HepG2 (cell line): ENCODE measurements at regions not wholly inside any gene's neighbourhood (a gene's known extent, or its start where the extent isn't known, plus 50 kb on each side); places are given as distances from the start of the nearest gene placed in this dataset.

Experiments
- ATAC-seq: fragments of 200-7000 bp; cut with Tn5 transposase; 3 replicates; pipeline ENCODE4 v1.9.1; 2020; ENCODE audit warnings: mild to moderate bottlenecking, moderate library complexity
- BruUV-seq: library from RNA; stranded (reverse); fragments of 400-500 nt; replicated peaks from 2 replicates; lab custom pipeline; 2021; lab: Mats Ljungman, UMichigan
- CTCF ChIA-PET: fragments of 300-600 bp; formaldehyde crosslinking; extraction: SDS; loops from one replicate; lab custom pipeline; 2021; ENCODE audit warnings: low total read pairs, inconsistent platforms, low intra/inter-chr PET ratio; lab: Yijun Ruan, JAX
- POLR2A ChIA-PET: fragments of 350-600 bp; sonication (Branson Sonifier 250); formaldehyde crosslinking; loops from one replicate; lab custom pipeline; 2020; ENCODE audit warnings: antibody characterized with exemption, inconsistent platforms; lab: Yijun Ruan, JAX
- DNase-seq: peaks from one replicate; pipeline ENCODE4 v3.0.0-alpha.2; 2015; ENCODE audit warnings: low spot score
- FAIRE-seq: peaks from 3 replicates; lab custom pipeline; 2011; peaks lifted over from hg19 to GRCh38; lab: Jason Lieb, UNC
- H2AFZ ChIP-seq: one replicate; pipeline ENCODE4 v1.6.1; 2011; ENCODE audit warnings: low read length, inconsistent platforms
- H3K27ac ChIP-seq: fragments of 300-600 bp; 3 replicates; pipeline ENCODE4 v1.8.0; 2011; ENCODE audit warnings: mixed run types, mild to moderate bottlenecking, mixed read lengths, low read length, inconsistent platforms; ENCODE audit not compliant: insufficient read depth; ENCODE audit errors: extremely low read length
- H3K27me3 ChIP-seq, 2 experiments: fragments of 200-600 bp in 1 of 2; 2 replicates in 1 of 2; 3 replicates in 1 of 2; pipeline versions ENCODE4 v1.6.0 to v1.8.0; 2011; ENCODE audit warnings: low read length in 2 of 2, mild to moderate bottlenecking in 2 of 2, moderate library complexity in 2 of 2, inconsistent platforms in 1 of 2; ENCODE audit not compliant: insufficient read depth in 2 of 2, control insufficient read depth in 1 of 2
- H3K36me3 ChIP-seq, 2 experiments: fragments of 200-600 bp in 1 of 2; replicated peaks in 1 of 2; 2 replicates in 1 of 2; 3 replicates in 1 of 2; pipeline versions ENCODE4 v1.5.1 to v1.8.0; 2011; ENCODE audit warnings: low read length in 2 of 2, inconsistent platforms in 1 of 2; ENCODE audit not compliant: insufficient read depth in 2 of 2, control insufficient read depth in 1 of 2
- H3K4me1 ChIP-seq: 2 replicates; pipeline ENCODE4 v1.5.1; 2012; ENCODE audit warnings: low read length, inconsistent platforms; ENCODE audit not compliant: insufficient read depth
- H3K4me2 ChIP-seq: 2 replicates; pipeline ENCODE4 v1.6.0; 2011; ENCODE audit warnings: low read depth, low read length, inconsistent platforms
- H3K4me3 ChIP-seq, 3 experiments: fragments of 200-600 bp in 1 of 3; sonication (generic), shearing (Covaris generic) in 1 of 3; replicated peaks in 1 of 3; 2 replicates each; pipeline ENCODE4 v1.5.1; 2011 to 2016; ENCODE audit warnings: low read length in 3 of 3, inconsistent platforms in 2 of 3, low read depth in 2 of 3, mild to moderate bottlenecking in 2 of 3, control low read depth in 1 of 3, mixed read lengths in 1 of 3; ENCODE audit not compliant: insufficient read depth in 1 of 3
- H3K79me2 ChIP-seq: one replicate; pipeline ENCODE4 v1.6.1; 2011; ENCODE audit warnings: low read length, inconsistent platforms; ENCODE audit not compliant: insufficient read depth
- H3K9ac ChIP-seq: 2 replicates; pipeline ENCODE4 v1.6.0; 2011; ENCODE audit warnings: mild to moderate bottlenecking, low read depth, low read length, inconsistent platforms; ENCODE audit not compliant: insufficient read depth
- H3K9me3 ChIP-seq: 2 replicates; pipeline ENCODE4 v1.5.1; 2012; ENCODE audit warnings: mild to moderate bottlenecking, low read length
- H4K20me1 ChIP-seq: 2 replicates; pipeline ENCODE4 v1.6.0; 2011; ENCODE audit warnings: inconsistent platforms, mild to moderate bottlenecking, low read length, moderate library complexity; ENCODE audit not compliant: insufficient read depth
- CHCHD3 ChIP-seq: sonication (generic); formaldehyde crosslinking; IDR thresholded peaks from 2 replicates; pipeline ENCODE4 v1.8.0; 2022; ENCODE audit warnings: mild to moderate bottlenecking, missing genetic modification reagents, moderate library complexity
- GPN1 ChIP-seq: sonication (generic); formaldehyde crosslinking; IDR thresholded peaks from 2 replicates; pipeline ENCODE4 v1.5.1; 2020; ENCODE audit warnings: missing genetic modification reagents, borderline replicate concordance
- KLF15 ChIP-seq: sonication (generic); formaldehyde crosslinking; IDR thresholded peaks from 2 replicates; pipeline ENCODE4 v1.8.1; 2023; ENCODE audit warnings: borderline replicate concordance, mild to moderate bottlenecking, inconsistent platforms, missing genetic modification reagents, mixed read lengths
- NFYC ChIP-seq: IDR thresholded peaks from 2 replicates; pipeline ENCODE4 v1.6.1; 2016; ENCODE audit warnings: missing genetic modification reagents, missing compliant biosample characterization
- SATB2 ChIP-seq: sonication (generic); formaldehyde crosslinking; IDR thresholded peaks from 2 replicates; pipeline ENCODE4 v1.5.0; 2020; ENCODE audit warnings: missing genetic modification reagents
- THYN1 ChIP-seq: sonication (generic); formaldehyde crosslinking; IDR thresholded peaks from 2 replicates; pipeline ENCODE4 v1.8.1; 2023; ENCODE audit warnings: low read depth, mild to moderate bottlenecking, moderate library complexity, missing genetic modification reagents, borderline replicate concordance
- ZNF274 ChIP-seq: sonication (generic); formaldehyde crosslinking; IDR thresholded peaks from 2 replicates; pipeline ENCODE4 v1.5.1; 2020; ENCODE audit warnings: mild to moderate bottlenecking, missing genetic modification reagents
- ZNF589 ChIP-seq: sonication (generic); formaldehyde crosslinking; conservative IDR thresholded peaks from 2 replicates; pipeline ENCODE4 v1.8.0; 2022; ENCODE audit warnings: mild to moderate bottlenecking, moderate library complexity, missing genetic modification reagents
- ZNF644 ChIP-seq: IDR thresholded peaks from 2 replicates; pipeline ENCODE4 v1.6.1; 2016; ENCODE audit warnings: low read depth
- ZNF780A ChIP-seq: sonication (generic); formaldehyde crosslinking; IDR thresholded peaks from 2 replicates; pipeline ENCODE4 v1.8.0; 2022; ENCODE audit warnings: mild to moderate bottlenecking, missing genetic modification reagents, moderate library complexity
- ZNF883 ChIP-seq: sonication (generic); formaldehyde crosslinking; IDR thresholded peaks from 2 replicates; pipeline ENCODE4 v1.5.1; 2020; ENCODE audit warnings: mild to moderate bottlenecking, missing genetic modification reagents; ENCODE audit errors: not compliant biosample characterization
- ZSCAN9 ChIP-seq: IDR thresholded peaks from 2 replicates; pipeline ENCODE4 v1.6.1; 2016; ENCODE audit warnings: borderline replicate concordance
- ZZZ3 ChIP-seq: sonication (generic); formaldehyde crosslinking; IDR thresholded peaks from 2 replicates; pipeline ENCODE4 v1.4.0; 2020; ENCODE audit warnings: missing genetic modification reagents, mild to moderate bottlenecking, borderline replicate concordance
- WGBS: methylation state at CpG from one replicate; pipeline ENCODE4 v1.1.6; 2017; ENCODE audit warnings: low lambda C conversion rate; 5-methylcytosine and 5-hydroxymethylcytosine counted together
- in situ Hi-C: cut with HindIII; loops from 2 replicates; pipeline ENCODE4 v1.10.0; 2017; ENCODE audit warnings: low pct_unique_long_range_greater_than_20kb; ENCODE audit not compliant: extremely low pct_ligation_motif_present
- intact Hi-C: fragments of 100-400 bp; cut with micrococcal nuclease; formaldehyde crosslinking; loops from one replicate; pipeline ENCODE4 v1.10.0; 2022; ENCODE audit not compliant: unreplicated experiment
- TF ChIP-seq, protein P1 (sequence below): sonication (generic); formaldehyde crosslinking; IDR thresholded peaks from 2 replicates; pipeline ENCODE4 v1.4.0; 2020; ENCODE audit warnings: missing genetic modification reagents
- TF ChIP-seq, protein P2 (sequence below): IDR thresholded peaks from 2 replicates; pipeline ENCODE4 v1.6.1; 2018; ENCODE audit warnings: missing genetic modification reagents
- TF ChIP-seq, protein P3 (sequence below): sonication (generic); formaldehyde crosslinking; IDR thresholded peaks from 2 replicates; pipeline ENCODE4 v1.5.0; 2020; ENCODE audit warnings: missing genetic modification reagents, mild to moderate bottlenecking, borderline replicate concordance

DNA sequence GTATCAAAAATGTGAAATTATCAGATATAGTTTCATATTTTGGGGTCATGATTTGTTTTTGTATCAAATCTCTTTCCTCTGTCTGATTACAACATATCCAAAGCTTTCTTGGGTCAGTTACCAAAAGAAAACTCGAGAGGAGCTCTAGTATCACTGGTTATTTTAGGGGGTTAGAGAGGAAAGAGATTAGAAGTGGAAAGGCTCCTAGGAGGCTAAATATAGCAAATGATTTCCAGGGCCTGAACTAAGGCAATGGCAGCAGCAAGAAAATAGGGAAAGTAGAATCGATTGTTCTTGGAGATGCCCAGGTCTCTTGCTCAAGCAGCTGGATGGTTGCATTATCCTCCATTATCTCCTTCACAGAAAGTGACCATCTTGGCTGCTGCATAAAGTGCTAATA, 72.9 kb downstream of the NHLRC3 start:
- CTCF ChIA-PET: no interaction called here
- BruUV-seq: no TSS peak
- POLR2A ChIA-PET: no interaction called here

More for the DNA sequence above, 72.9 kb downstream of the NHLRC3 start:
- TF ChIP-seq KLF15 (CRISPR knock-in tag) (no peak), ZNF883 (no peak), GPN1 (no peak), CHCHD3 (no peak), ZNF589 (CRISPR knock-in tag) (no peak), THYN1 (CRISPR knock-in tag) (no peak), ZZZ3 (CRISPR knock-in tag) (no peak), ZNF780A (CRISPR knock-in tag) (no peak), NFYC (CRISPR knock-in tag) (no peak), ZNF274 (CRISPR knock-in tag) (no peak), SATB2 (CRISPR knock-in tag) (no peak), ZNF644 (no peak), ZSCAN9 (CRISPR knock-in tag) (no peak)
- TF ChIP-seq, protein P1, sequence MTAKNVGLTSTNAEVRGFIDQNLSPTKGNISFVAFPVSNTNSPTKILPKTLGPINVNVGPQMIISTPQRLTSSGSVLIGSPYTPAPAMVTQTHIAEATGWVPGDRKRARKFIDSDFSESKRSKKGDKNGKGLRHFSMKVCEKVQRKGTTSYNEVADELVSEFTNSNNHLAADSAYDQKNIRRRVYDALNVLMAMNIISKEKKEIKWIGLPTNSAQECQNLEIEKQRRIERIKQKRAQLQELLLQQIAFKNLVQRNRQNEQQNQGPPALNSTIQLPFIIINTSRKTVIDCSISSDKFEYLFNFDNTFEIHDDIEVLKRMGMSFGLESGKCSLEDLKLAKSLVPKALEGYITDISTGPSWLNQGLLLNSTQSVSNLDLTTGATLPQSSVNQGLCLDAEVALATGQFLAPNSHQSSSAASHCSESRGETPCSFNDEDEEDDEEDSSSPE (CRISPR knock-in tag): no peak
- TF ChIP-seq, protein P2, sequence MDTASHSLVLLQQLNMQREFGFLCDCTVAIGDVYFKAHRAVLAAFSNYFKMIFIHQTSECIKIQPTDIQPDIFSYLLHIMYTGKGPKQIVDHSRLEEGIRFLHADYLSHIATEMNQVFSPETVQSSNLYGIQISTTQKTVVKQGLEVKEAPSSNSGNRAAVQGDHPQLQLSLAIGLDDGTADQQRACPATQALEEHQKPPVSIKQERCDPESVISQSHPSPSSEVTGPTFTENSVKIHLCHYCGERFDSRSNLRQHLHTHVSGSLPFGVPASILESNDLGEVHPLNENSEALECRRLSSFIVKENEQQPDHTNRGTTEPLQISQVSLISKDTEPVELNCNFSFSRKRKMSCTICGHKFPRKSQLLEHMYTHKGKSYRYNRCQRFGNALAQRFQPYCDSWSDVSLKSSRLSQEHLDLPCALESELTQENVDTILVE (CRISPR knock-in tag): no peak
- TF ChIP-seq, protein P3, sequence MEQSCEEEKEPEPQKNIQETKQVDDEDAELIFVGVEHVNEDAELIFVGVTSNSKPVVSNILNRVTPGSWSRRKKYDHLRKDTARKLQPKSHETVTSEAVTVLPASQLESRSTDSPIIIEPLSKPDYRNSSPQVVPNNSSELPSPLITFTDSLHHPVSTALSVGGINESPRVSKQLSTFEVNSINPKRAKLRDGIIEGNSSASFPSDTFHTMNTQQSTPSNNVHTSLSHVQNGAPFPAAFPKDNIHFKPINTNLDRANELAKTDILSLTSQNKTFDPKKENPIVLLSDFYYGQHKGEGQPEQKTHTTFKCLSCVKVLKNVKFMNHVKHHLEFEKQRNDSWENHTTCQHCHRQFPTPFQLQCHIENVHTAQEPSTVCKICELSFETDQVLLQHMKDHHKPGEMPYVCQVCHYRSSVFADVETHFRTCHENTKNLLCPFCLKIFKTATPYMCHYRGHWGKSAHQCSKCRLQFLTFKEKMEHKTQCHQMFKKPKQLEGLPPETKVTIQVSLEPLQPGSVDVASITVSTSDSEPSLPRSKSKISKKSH (CRISPR knock-in tag): no peak
- Histone ChIP-seq H4K20me1 (no peaks in the 10 kb centered on the region), H3K4me3 (no peak overlapping the region), H3K4me2 (no peak overlapping the region), H2AFZ (no peak overlapping the region), H3K9me3 (no peaks in the 10 kb centered on the region), H3K27me3 (peaks cover 0 to 11% of the 10 kb centered on the region in 2 experiments; a peak in 1 of 5 replicates), H3K79me2 (no peaks in the 10 kb centered on the region), H3K9ac (no peak overlapping the region), H3K36me3 (no peaks in the 10 kb centered on the region), H3K4me1 (no peaks in the 10 kb centered on the region), H3K27ac (no peak overlapping the region)
- FAIRE-seq (no peak), ATAC-seq (no peak), DNase-seq (no peak)
- intact Hi-C loops: no loop called here
- in situ Hi-C loops: no loop called here
- WGBS: 0% methylated on average over 2 of the region's 2 CpGs
